ENCODE measurements at regions not wholly inside any gene's neighbourhood (a gene's known extent, or its start where the extent isn't known, plus 50 kb on each side); places are given as distances from the start of the nearest gene placed in this dataset.

DNA sequence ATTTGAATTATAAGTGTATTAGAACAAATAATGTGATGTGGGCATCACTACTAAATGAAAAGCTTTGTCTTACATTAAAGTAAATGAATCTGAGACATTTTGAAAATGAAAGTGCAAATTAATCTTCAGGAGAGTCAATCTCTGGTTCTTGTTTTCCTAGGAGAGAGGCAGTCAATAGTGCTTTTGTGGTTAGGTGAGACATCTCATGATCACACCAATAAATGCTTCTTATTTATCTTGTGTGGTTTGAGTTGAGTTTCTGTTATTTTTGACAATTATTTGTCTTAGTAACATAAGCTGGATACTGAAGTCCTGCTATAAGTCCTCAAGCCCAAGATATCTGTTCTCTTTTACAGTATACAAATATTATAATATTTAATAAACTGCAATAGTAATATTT lies 1378.0 kb upstream of the PCDH9 start:
- H3K4me1 ChIP-seq (ENCODE audit: control insufficient read depth, extremely low read depth, insufficient read depth, low read length) = no peaks in the 10 kb centered on the region
- H3K9me3 ChIP-seq (ENCODE audit: control insufficient read depth, insufficient read depth, low read depth, low read length) = no peaks in the 10 kb centered on the region
- H3K4me3 ChIP-seq (replicated peaks in 1 of 4; ENCODE audit: control extremely low read depth in 1 of 4, insufficient read depth in 1 of 4, low read depth in 3 of 4, low read length in 4 of 4) = no peak overlapping the region
- peak in 1 of 2 donors; percentile 12 for DNase-seq (ENCODE audit: low read depth in 2 of 2)
- H3K4me2 ChIP-seq (ENCODE audit: extremely low read depth, insufficient read depth, low read length) = no peak overlapping the region
- TF ChIP-seq, protein P1, sequence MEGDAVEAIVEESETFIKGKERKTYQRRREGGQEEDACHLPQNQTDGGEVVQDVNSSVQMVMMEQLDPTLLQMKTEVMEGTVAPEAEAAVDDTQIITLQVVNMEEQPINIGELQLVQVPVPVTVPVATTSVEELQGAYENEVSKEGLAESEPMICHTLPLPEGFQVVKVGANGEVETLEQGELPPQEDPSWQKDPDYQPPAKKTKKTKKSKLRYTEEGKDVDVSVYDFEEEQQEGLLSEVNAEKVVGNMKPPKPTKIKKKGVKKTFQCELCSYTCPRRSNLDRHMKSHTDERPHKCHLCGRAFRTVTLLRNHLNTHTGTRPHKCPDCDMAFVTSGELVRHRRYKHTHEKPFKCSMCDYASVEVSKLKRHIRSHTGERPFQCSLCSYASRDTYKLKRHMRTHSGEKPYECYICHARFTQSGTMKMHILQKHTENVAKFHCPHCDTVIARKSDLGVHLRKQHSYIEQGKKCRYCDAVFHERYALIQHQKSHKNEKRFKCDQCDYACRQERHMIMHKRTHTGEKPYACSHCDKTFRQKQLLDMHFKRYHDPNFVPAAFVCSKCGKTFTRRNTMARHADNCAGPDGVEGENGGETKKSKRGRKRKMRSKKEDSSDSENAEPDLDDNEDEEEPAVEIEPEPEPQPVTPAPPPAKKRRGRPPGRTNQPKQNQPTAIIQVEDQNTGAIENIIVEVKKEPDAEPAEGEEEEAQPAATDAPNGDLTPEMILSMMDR (conservative IDR thresholded peaks at IDR 0.05 in 1 of 2, IDR thresholded peaks at IDR 0.05 in 1 of 2; ENCODE audit: low read depth in 1 of 2, low read length in 2 of 2) = no peak
- TF ChIP-seq EZH2 (IDR thresholded peaks at IDR 0.05; ENCODE audit: low read length, missing control alignments) = no peak
- no peaks in the 10 kb centered on the region for H3K79me2 ChIP-seq (ENCODE audit: control insufficient read depth, insufficient read depth, low read length)
- no peaks in the 10 kb centered on the region for H3K27me3 ChIP-seq (ENCODE audit: control insufficient read depth, insufficient read depth, low read length)
- no peak overlapping the region for H2AFZ ChIP-seq (ENCODE audit: low read length)
- H3K36me3 ChIP-seq (ENCODE audit: control insufficient read depth, insufficient read depth, low read length) = no peaks in the 10 kb centered on the region
- H3K27ac ChIP-seq (ENCODE audit: insufficient read depth, low read length) = no peak overlapping the region
- H4K20me1 ChIP-seq (ENCODE audit: control insufficient read depth, extremely low read depth, insufficient read depth, low read length) = no peaks in the 10 kb centered on the region
- no peak overlapping the region for H3K9ac ChIP-seq (ENCODE audit: insufficient read depth, low read length)

DNA sequence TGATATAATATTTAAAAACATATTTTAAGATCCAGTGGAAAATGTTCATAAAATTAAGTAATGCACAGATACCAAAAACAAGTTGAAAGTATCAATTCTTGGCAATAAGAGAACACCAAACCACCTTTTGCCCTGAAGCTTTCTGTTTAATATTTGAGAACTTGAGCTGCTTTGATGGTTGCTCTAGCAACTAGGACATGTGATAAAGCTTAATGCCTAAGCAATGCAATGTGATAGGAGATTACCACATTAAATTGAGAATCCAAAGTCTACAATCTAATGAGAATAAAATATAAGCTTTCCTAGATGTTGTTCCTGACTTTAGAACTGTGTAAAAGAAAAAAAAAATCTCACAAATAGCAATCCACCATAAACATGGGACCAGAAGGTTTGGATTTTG lies 1367.5 kb upstream of the PCDH9 start:
- no peaks in the 10 kb centered on the region for H4K20me1 ChIP-seq (ENCODE audit: control insufficient read depth, extremely low read depth, insufficient read depth, low read length)
- no peaks in the 10 kb centered on the region for H3K9me3 ChIP-seq (ENCODE audit: control insufficient read depth, insufficient read depth, low read depth, low read length)
- H3K4me2 ChIP-seq (ENCODE audit: extremely low read depth, insufficient read depth, low read length) = no peak overlapping the region
- TF ChIP-seq, protein P1 (conservative IDR thresholded peaks at IDR 0.05 in 1 of 2, IDR thresholded peaks at IDR 0.05 in 1 of 2; ENCODE audit: low read depth in 1 of 2, low read length in 2 of 2) = no peak
- no peak for TF ChIP-seq EZH2 (IDR thresholded peaks at IDR 0.05; ENCODE audit: low read length, missing control alignments)
- H3K9ac ChIP-seq (ENCODE audit: insufficient read depth, low read length) = no peak overlapping the region
- H3K27ac ChIP-seq (ENCODE audit: insufficient read depth, low read length) = no peak overlapping the region
- no peak for DNase-seq (ENCODE audit: low read depth in 2 of 2)
- H3K36me3 ChIP-seq (ENCODE audit: control insufficient read depth, insufficient read depth, low read length) = no peaks in the 10 kb centered on the region
- H3K27me3 ChIP-seq (ENCODE audit: control insufficient read depth, insufficient read depth, low read length) = no peaks in the 10 kb centered on the region
- H2AFZ ChIP-seq (ENCODE audit: low read length) = no peak overlapping the region
- no peaks in the 10 kb centered on the region for H3K79me2 ChIP-seq (ENCODE audit: control insufficient read depth, insufficient read depth, low read length)
- H3K4me1 ChIP-seq (ENCODE audit: control insufficient read depth, extremely low read depth, insufficient read depth, low read length) = no peaks in the 10 kb centered on the region
- H3K4me3 ChIP-seq (replicated peaks in 1 of 4; ENCODE audit: control extremely low read depth in 1 of 4, insufficient read depth in 1 of 4, low read depth in 3 of 4, low read length in 4 of 4) = no peak overlapping the region

GRCh38 chr13:68588623-68589022 lies 1358.5 kb upstream of the PCDH9 start:
- no peaks in the 10 kb centered on the region for H3K36me3 ChIP-seq (ENCODE audit: control insufficient read depth, insufficient read depth, low read length)
- no peaks in the 10 kb centered on the region for H4K20me1 ChIP-seq (ENCODE audit: control insufficient read depth, extremely low read depth, insufficient read depth, low read length)
- no peak overlapping the region for H3K4me3 ChIP-seq (replicated peaks in 1 of 4; ENCODE audit: control extremely low read depth in 1 of 4, insufficient read depth in 1 of 4, low read depth in 3 of 4, low read length in 4 of 4)
- DNase-seq (ENCODE audit: low read depth in 2 of 2) = no peak
- H3K27me3 ChIP-seq (ENCODE audit: control insufficient read depth, insufficient read depth, low read length) = no peaks in the 10 kb centered on the region
- H3K79me2 ChIP-seq (ENCODE audit: control insufficient read depth, insufficient read depth, low read length) = no peaks in the 10 kb centered on the region
- TF ChIP-seq EZH2 (IDR thresholded peaks at IDR 0.05; ENCODE audit: low read length, missing control alignments) = no peak
- TF ChIP-seq, protein P1 (conservative IDR thresholded peaks at IDR 0.05 in 1 of 2, IDR thresholded peaks at IDR 0.05 in 1 of 2; ENCODE audit: low read depth in 1 of 2, low read length in 2 of 2) = no peak
- H2AFZ ChIP-seq (ENCODE audit: low read length) = no peak overlapping the region
- no peaks in the 10 kb centered on the region for H3K4me1 ChIP-seq (ENCODE audit: control insufficient read depth, extremely low read depth, insufficient read depth, low read length)
- no peaks in the 10 kb centered on the region for H3K9me3 ChIP-seq (ENCODE audit: control insufficient read depth, insufficient read depth, low read depth, low read length)
- H3K9ac ChIP-seq (ENCODE audit: insufficient read depth, low read length) = no peak overlapping the region
- no peak overlapping the region for H3K4me2 ChIP-seq (ENCODE audit: extremely low read depth, insufficient read depth, low read length)
- H3K27ac ChIP-seq (ENCODE audit: insufficient read depth, low read length) = no peak overlapping the region

Data from fibroblast of lung (primary cell).